ENCODE measurements at regions not wholly inside any gene's neighbourhood (a gene's known extent, or its start where the extent isn't known, plus 50 kb on each side); places are given as distances from the start of the nearest gene placed in this dataset.

DNA sequence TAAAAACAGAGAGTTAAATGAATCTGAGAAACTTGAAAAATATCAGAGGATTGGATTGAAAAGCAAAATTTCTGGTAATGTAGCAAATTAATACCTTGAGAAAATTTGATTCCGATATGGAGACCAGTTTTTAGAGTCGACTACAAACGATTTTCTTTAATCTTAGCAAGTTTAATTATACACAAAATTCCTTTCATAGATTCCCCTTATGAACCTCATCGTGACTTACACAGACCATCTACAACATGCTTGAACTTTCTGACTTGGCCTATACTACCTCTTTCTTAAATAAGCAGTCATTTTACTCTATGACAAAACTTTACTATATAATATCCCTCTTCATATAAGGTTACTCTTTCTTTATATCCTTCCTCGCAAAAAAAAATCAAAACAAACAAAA, 769.6 kb upstream of the CRIM1 start:
- peaks cover 25 to 39% of the 10 kb centered on the region in 2 donors for H3K9me3 ChIP-seq (replicated peaks in 1 of 2; ENCODE audit: control insufficient read depth in 1 of 2, insufficient read depth in 1 of 2, low read length in 2 of 2)
- H3K27ac ChIP-seq (ENCODE audit: low read depth in 1 of 2, low read length in 2 of 2) = no peak overlapping the region
- Mint-ChIP-seq H3K36me3 (no peaks in the 10 kb centered on the region), H3K4me3 (no peak overlapping the region), H3K27ac (no peak overlapping the region), H3K27me3 (ENCODE audit: low read depth in 3 of 3) (no peaks in the 10 kb centered on the region), H3K4me1 (no peaks in the 10 kb centered on the region), H3K9me3 (peaks cover 6 to 29% (median 19%) of the 10 kb centered on the region in 7 donors)
- H3K79me2 ChIP-seq (ENCODE audit: insufficient read depth, low read length) = no peaks in the 10 kb centered on the region
- H3K9ac ChIP-seq (ENCODE audit: insufficient read depth, low read length, poor library complexity, severe bottlenecking) = no peak overlapping the region
- H4K20me1 ChIP-seq (ENCODE audit: insufficient read depth, low read length) = no peaks in the 10 kb centered on the region
- no peak overlapping the region for H3K4me2 ChIP-seq (replicated peaks; ENCODE audit: extremely low read depth, low read length, poor library complexity, severe bottlenecking)
- intact Hi-C loops (cut with micrococcal nuclease) = no loop called here
- H3K4me1 ChIP-seq (ENCODE audit: control insufficient read depth in 1 of 2, insufficient read depth in 2 of 2, low read length in 2 of 2) = no peaks in the 10 kb centered on the region
- WGBS (ENCODE audit: insufficient coverage) = 85% methylated on average over 4 of the region's 5 CpGs
- no peak overlapping the region for H2AFZ ChIP-seq (ENCODE audit: insufficient read depth, low read depth, low read length, poor library complexity, severe bottlenecking)
- DNase-seq = no peak
- no peak overlapping the region for H3K4me3 ChIP-seq (replicated peaks in 1 of 3; ENCODE audit: low read depth in 2 of 3, low read length in 3 of 3)
- TF ChIP-seq, protein P1, sequence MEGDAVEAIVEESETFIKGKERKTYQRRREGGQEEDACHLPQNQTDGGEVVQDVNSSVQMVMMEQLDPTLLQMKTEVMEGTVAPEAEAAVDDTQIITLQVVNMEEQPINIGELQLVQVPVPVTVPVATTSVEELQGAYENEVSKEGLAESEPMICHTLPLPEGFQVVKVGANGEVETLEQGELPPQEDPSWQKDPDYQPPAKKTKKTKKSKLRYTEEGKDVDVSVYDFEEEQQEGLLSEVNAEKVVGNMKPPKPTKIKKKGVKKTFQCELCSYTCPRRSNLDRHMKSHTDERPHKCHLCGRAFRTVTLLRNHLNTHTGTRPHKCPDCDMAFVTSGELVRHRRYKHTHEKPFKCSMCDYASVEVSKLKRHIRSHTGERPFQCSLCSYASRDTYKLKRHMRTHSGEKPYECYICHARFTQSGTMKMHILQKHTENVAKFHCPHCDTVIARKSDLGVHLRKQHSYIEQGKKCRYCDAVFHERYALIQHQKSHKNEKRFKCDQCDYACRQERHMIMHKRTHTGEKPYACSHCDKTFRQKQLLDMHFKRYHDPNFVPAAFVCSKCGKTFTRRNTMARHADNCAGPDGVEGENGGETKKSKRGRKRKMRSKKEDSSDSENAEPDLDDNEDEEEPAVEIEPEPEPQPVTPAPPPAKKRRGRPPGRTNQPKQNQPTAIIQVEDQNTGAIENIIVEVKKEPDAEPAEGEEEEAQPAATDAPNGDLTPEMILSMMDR (IDR thresholded peaks at IDR 0.05) = no peak
- no peaks in the 10 kb centered on the region for H3K36me3 ChIP-seq (replicated peaks in 1 of 2; ENCODE audit: control insufficient read depth in 1 of 2, insufficient read depth in 2 of 2, low read length in 2 of 2)
- no peaks in the 10 kb centered on the region for H3K27me3 ChIP-seq (ENCODE audit: control insufficient read depth in 2 of 2, insufficient read depth in 2 of 2, low read length in 2 of 2)

DNA sequence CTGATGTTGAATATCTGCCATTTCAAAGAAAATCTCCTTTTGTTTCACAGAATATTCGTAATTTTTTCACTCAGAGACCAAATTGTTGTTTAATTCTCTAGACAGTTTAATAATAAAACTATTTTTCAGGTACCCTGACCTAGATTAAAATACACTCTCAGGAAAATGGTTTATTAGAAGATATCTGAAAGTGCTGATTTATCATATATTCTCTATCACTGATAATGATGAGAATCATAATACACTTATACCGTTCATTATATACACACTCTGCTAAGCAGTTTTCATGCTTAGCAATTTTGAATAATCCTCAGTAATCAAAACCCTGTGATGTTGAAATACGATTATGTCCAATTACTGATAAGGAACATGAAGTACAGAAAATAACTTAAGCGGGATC, 772.9 kb upstream of the CRIM1 start:
- H3K27ac ChIP-seq (ENCODE audit: low read depth in 1 of 2, low read length in 2 of 2) = no peak overlapping the region
- TF ChIP-seq, protein P1 (IDR thresholded peaks at IDR 0.05) = no peak
- no peak overlapping the region for H3K4me3 ChIP-seq (replicated peaks in 1 of 3; ENCODE audit: low read depth in 2 of 3, low read length in 3 of 3)
- no peaks in the 10 kb centered on the region for H3K27me3 ChIP-seq (ENCODE audit: control insufficient read depth in 2 of 2, insufficient read depth in 2 of 2, low read length in 2 of 2)
- 83% methylated on average over 1 of the region's 4 CpGs for WGBS (ENCODE audit: insufficient coverage)
- Mint-ChIP-seq H3K9me3 (peaks cover 3 to 22% (median 16%) of the 10 kb centered on the region in 7 donors), H3K4me1 (no peaks in the 10 kb centered on the region), H3K27ac (no peak overlapping the region), H3K27me3 (ENCODE audit: low read depth in 3 of 3) (no peaks in the 10 kb centered on the region), H3K36me3 (no peaks in the 10 kb centered on the region), H3K4me3 (no peak overlapping the region)
- no peaks in the 10 kb centered on the region for H3K36me3 ChIP-seq (replicated peaks in 1 of 2; ENCODE audit: control insufficient read depth in 1 of 2, insufficient read depth in 2 of 2, low read length in 2 of 2)
- H3K4me1 ChIP-seq (ENCODE audit: control insufficient read depth in 1 of 2, insufficient read depth in 2 of 2, low read length in 2 of 2) = no peaks in the 10 kb centered on the region
- peaks cover 24 to 49% of the 10 kb centered on the region in 2 donors for H3K9me3 ChIP-seq (replicated peaks in 1 of 2; ENCODE audit: control insufficient read depth in 1 of 2, insufficient read depth in 1 of 2, low read length in 2 of 2)
- H3K4me2 ChIP-seq (replicated peaks; ENCODE audit: extremely low read depth, low read length, poor library complexity, severe bottlenecking) = no peak overlapping the region
- H4K20me1 ChIP-seq (ENCODE audit: insufficient read depth, low read length) = no peaks in the 10 kb centered on the region
- no peaks in the 10 kb centered on the region for H3K79me2 ChIP-seq (ENCODE audit: insufficient read depth, low read length)
- intact Hi-C loops (cut with micrococcal nuclease) = no loop called here
- H3K9ac ChIP-seq (ENCODE audit: insufficient read depth, low read length, poor library complexity, severe bottlenecking) = no peak overlapping the region
- no peak overlapping the region for H2AFZ ChIP-seq (ENCODE audit: insufficient read depth, low read depth, low read length, poor library complexity, severe bottlenecking)
- no peak for DNase-seq

Data from CD14-positive monocyte (primary cell).